ENCODE measurements at regions not wholly inside any gene's neighbourhood (a gene's known extent, or its start where the extent isn't known, plus 50 kb on each side); places are given as distances from the start of the nearest gene placed in this dataset.

GRCh38 chr16:85184404-85184803, 72.1 kb upstream of the CIBAR2 start:
- intact Hi-C loops (cut with DNase I; ENCODE audit: low total_unique reads), result no loop called here

GRCh38 chr16:85185303-85186100, 73.2 kb upstream of the CIBAR2 start:
- H3K27me3 ChIP-seq, result no peaks in the 10 kb centered on the region
- no peak for DNase-seq
- peaks cover 0 to 11% of the 10 kb centered on the region in 2 donors for H3K9me3 ChIP-seq
- H3K27ac ChIP-seq, result no peak overlapping the region
- H3K4me1 ChIP-seq, result no peaks in the 10 kb centered on the region
- no peak for TF ChIP-seq POLR2A (IDR thresholded peaks at IDR 0.05)
- no peak for TF ChIP-seq CTCF (IDR thresholded peaks at IDR 0.05)
- H3K36me3 ChIP-seq, result no peaks in the 10 kb centered on the region
- intact Hi-C loops (cut with DNase I; ENCODE audit: low total_unique reads), result no loop called here
- H3K4me3 ChIP-seq, result no peak overlapping the region

More at GRCh38 chr16:85184404-85184803, 72.1 kb upstream of the CIBAR2 start:
- Histone ChIP-seq H3K27me3 (no peaks in the 10 kb centered on the region), H3K27ac (no peak overlapping the region), H3K4me1 (no peaks in the 10 kb centered on the region), H3K9me3 (peaks cover 0 to under 1% of the 10 kb centered on the region in 2 donors), H3K4me3 (no peak overlapping the region), H3K36me3 (no peaks in the 10 kb centered on the region)
- no peak for DNase-seq
- no peak for TF ChIP-seq POLR2A (IDR thresholded peaks at IDR 0.05)
- TF ChIP-seq CTCF (IDR thresholded peaks at IDR 0.05), result no peak

DNA sequence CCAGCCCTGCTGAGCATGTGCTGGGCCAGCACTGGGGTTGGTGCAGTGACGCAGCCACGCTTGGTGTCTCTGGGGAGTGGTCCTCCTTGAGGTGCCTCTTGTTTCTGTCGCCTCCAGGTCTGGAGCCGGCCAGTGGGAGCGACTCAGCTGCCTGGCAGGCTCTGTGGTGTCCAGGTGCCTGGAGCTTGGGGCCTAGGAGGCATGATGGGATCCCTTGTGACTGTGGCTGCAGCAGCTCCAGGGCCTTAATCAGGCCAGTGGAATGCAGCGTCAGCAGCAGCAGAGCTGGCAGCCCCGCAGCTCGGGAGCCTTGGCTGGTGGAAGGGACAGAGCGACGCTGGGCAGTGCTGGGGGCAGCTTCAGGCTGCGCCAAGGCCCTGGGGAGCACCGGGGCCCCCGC, 74.7 kb upstream of the CIBAR2 start:
- DNase-seq, result no peak
- Histone ChIP-seq H3K4me3 (no peak overlapping the region), H3K36me3 (no peaks in the 10 kb centered on the region), H3K27ac (no peak overlapping the region), H3K27me3 (no peaks in the 10 kb centered on the region), H3K4me1 (no peaks in the 10 kb centered on the region), H3K9me3 (peaks cover 0 to 13% of the 10 kb centered on the region in 2 donors)
- TF ChIP-seq CTCF (IDR thresholded peaks at IDR 0.05) (no peak), POLR2A (IDR thresholded peaks at IDR 0.05) (no peak)
- intact Hi-C loops (cut with DNase I; ENCODE audit: low total_unique reads), result no loop called here

GRCh38 chr16:85187447-85187846, 75.2 kb upstream of the CIBAR2 start:
- H3K4me3 ChIP-seq, result no peak overlapping the region
- intact Hi-C loops (cut with DNase I; ENCODE audit: low total_unique reads), result no loop called here
- TF ChIP-seq CTCF (IDR thresholded peaks at IDR 0.05) (no peak), POLR2A (IDR thresholded peaks at IDR 0.05) (no peak)
- H3K36me3 ChIP-seq, result no peaks in the 10 kb centered on the region
- H3K27me3 ChIP-seq, result no peaks in the 10 kb centered on the region
- DNase-seq, result no peak
- no peak overlapping the region for H3K27ac ChIP-seq
- no peaks in the 10 kb centered on the region for H3K4me1 ChIP-seq
- peaks cover 0 to 13% of the 10 kb centered on the region in 2 donors for H3K9me3 ChIP-seq

- no peak for DNase-seq
- H3K36me3 ChIP-seq, result no peaks in the 10 kb centered on the region
- intact Hi-C loops (cut with DNase I; ENCODE audit: low total_unique reads), result no loop called here
- no peak overlapping the region for H3K4me3 ChIP-seq
- H3K4me1 ChIP-seq, result no peaks in the 10 kb centered on the region
- no peak for TF ChIP-seq POLR2A (IDR thresholded peaks at IDR 0.05)
- no peak for TF ChIP-seq CTCF (IDR thresholded peaks at IDR 0.05)
- peaks cover 0 to 13% of the 10 kb centered on the region in 2 donors for H3K9me3 ChIP-seq
- H3K27ac ChIP-seq, result no peak overlapping the region
- no peaks in the 10 kb centered on the region for H3K27me3 ChIP-seq
Measured at GRCh38 chr16:85187886-85188285, 75.6 kb upstream of the CIBAR2 start.

Measured in uterus (tissue), 3 donors.